Endothelial cell of hepatic sinusoid (primary cell): ENCODE measurements at regions not wholly inside any gene's neighbourhood (a gene's known extent, or its start where the extent isn't known, plus 50 kb on each side); places are given as distances from the start of the nearest gene placed in this dataset.

Source experiments
- in situ Hi-C: cut with HindIII; loops from 2 replicates; pipeline ENCODE4 v1.10.0; 2017; ENCODE audit warnings: low sequenced_read_pairs

DNA sequence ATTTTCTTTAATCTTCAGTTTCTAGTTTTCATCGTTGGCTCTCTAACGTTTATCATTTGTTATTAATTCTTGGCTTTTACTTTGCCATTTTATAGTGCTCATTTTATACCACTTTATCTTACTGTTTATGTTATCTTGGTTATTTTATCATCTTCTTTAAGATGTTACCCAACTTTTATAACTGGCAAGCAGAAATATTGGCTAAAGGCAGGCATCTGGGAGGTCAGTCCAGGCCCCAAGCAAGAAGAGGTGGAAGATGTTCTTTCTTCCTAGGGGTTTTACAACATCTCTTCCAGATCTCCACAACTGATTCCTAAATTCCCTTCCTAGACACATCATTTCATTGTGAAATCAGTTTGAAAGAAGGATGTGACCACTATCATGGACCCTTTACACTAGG is 208.1 kb downstream of the AHR start:
- in situ Hi-C loops, result no loop called here

DNA sequence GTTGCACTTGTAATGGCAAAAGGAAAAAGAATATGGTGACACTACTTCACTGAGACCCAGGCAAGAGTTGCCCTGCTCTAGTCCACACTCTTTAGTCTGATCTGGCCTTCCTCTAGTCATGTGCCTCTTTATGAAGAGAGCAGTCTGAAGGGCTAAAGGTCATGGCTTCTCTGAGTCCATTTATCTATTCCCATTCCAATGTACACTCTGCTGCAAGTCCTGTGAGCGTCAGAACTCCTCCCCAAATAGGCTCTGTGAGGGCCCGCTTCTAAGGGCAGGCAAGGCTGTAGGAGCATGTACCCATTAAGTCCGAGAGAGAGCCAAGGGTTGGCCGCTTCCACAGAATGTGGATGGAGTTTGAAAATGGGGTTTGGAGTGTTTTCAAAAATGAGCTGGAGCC is 209.3 kb downstream of the AHR start:
- in situ Hi-C loops, result no loop called here

DNA sequence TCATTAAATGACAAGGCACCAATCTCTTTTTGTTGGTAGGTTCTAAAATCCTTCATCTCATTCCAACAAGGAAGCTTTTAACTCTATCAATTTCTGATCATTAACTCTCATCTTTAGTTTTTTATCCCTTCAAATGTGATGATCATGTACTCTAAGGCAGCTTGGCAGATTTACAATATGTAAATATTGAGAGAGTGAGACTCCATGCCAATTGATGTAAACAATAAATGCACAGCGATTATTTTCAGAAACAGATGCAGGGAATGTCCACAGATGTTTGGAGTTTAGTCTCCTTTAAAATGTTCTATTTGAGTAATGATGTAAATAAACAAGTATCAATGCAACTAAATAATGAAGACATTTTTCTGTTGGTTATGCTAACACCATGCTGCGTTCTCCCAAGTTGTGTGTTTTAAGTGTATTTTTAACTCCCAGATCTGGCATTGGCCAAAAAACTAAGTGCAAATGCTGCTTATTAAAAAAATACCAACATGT is 213.8 kb downstream of the AHR start:
- in situ Hi-C loops, result no loop called here

DNA sequence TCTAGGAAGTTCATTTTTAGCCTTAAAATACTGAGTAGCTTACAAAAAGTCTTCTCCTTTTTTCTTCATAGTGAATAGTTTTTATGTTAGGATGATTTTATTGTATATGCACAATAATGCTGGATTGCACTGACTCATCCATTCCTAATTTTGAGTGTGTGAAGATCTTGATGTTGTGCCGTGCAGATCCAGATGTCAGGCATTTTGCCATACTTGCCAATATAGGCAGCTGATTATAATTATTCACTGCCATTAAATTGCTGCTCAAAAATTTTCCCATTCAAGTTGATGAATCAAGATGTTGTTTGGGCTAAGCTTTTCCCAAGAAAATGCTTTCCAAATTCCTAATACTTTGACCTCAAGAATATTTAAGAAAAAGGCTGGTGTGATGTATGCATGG is 218.3 kb downstream of the AHR start:
- in situ Hi-C loops, result no loop called here

DNA sequence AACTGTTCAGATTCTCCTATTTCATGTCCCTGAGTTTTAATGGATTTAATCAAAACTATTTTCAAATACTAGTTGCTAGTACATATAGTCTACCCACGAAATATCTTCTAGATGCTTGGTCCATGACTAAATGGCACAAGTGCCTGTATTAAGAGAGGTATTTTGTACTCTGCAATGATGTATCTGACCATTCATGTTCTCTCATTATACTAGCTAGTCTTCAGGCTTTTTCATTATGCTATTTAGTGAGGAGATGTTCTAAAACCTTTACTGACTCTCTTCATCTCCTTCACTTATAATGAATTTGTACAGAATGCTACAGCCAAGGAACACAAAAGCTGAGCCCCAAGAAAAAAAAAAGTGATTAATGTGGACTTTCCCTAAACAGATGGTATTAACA is 222.5 kb downstream of the AHR start:
- in situ Hi-C loops, result no loop called here

DNA sequence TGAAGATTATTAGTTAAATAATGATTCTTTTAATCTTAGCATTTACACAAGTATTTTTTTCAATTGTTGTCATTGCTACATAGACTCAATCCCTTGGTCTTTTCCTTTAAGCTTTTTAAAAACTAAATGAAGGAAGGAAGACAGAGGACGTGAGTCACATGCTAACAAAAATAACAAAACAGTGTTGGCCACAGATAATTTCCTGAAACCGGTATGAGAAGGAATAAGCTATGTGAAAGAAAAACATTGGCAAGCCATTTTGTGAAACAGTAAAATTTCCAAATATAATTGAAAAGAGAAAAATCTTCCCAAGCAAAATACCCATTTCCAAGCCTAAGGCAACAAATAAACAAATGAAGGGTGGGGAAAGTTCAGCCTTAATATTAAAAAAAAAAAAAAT is 223.0 kb downstream of the AHR start:
- in situ Hi-C loops, result no loop called here

DNA sequence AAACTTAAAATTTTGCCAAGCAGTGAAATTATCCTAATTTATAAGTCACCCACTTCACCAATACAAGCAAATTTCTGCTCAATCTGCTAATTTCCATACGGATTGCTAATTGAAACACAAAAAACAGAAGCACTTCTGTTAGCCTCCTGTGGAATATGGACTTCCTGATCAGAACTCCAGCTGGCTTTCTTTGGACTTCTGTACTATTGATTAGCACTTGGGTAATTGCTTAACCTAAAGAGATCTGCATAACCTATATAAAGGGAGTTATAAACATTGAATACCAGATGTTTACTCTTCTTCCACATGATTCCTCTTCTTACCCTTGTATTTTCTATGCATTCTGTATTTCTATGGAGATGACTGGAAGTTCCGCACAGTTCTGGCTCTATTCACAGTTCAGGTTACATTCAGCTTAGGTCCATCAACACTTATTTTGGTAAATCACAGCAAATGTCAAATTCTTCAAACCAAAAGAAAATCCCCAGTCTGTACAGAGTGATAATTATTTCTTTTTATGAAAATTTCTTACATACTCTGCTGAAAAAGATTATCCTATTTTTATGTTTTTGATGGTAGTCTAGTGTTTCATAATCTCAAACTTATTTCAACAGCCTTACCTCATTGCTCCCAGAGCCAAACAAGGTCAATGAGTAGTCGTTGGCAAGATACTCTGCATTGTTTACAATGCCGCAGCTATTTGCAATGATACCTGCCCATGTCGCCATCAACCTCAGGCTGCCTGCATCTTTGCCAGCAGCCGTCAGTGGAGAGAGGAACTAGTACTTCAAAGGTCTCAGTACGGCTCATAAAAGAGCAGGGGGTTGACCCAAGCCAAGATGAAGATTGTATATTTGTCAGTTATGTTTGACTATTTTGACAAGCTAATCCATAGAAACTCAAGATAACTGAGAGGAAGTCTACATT is 225.6 kb downstream of the AHR start:
- in situ Hi-C loops, result no loop called here

DNA sequence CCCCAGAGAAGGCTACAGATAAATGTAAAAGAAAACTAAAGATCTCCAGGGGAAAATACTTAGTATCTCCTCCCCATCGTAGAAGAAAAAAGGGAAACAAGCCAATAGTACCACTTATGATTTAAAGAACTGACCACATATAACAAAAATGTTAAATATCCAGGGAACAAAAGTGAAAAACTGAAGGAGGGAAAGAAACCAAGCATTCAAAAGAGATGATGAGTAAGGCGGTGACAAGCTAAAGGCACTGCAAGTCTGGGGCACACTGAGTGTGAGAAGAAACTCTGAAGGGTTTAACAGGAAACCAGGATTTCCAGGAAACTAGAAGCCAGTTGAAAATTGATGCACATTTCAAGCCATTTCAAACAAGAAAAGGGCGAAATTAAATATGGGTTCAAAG is 226.3 kb downstream of the AHR start:
- in situ Hi-C loops, result no loop called here

DNA sequence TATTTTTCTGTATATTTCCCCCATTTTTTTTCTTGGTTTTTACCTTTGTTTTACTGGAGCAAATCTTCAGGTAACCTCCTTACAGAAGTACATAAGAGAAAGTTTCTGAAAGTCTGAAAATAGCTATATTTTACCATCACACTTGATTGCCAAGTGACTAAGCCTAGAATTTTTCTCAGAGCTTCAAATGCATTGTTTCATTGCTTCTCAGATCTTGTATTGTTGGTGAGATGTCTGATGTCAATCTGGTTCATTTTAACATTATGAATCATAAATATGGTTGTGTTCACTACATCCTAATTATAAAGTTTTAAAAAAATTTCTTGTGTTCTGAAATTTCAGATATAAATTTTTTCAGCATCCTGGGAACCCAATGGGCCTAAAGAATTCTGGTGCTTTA is 228.2 kb downstream of the AHR start:
- in situ Hi-C loops, result no loop called here

DNA sequence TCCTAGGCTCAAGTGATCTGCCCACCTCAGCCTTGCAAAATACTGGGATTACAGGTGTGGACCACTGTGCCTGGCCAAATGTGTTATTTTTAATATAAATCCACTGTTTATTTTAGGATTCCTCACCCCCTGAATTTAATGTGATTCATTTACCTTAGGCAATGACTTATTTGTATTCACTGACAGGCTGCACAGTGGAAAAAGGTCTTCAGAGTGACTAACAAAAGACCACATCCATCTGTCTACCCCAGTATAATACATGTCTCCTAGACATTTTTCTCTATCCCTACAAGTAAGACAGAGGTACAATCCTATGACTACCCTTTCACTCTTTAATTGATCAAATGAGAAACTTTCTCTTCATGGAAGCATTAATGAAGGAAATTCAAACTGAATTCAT is 230.2 kb downstream of the AHR start:
- in situ Hi-C loops, result no loop called here

DNA sequence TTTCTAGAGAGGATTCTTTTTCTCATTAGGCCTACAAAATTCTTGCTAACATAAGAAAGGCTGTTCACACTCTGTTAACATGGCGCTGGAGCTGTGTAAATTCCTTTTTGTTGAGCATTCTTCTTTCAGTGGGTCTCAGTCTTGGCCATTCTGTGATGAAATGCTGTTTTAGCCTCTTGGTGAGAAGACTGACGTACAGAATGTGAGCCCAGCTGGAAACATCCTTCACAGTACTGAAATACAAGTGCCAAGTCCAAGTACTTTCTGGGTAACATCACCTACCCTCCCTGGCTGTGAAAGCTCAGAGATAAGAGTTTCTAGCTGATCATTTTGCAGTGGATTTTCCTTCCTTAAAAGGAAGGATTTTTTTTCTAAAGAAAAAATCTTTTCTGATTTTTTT is 231.8 kb downstream of the AHR start:
- in situ Hi-C loops, result no loop called here

DNA sequence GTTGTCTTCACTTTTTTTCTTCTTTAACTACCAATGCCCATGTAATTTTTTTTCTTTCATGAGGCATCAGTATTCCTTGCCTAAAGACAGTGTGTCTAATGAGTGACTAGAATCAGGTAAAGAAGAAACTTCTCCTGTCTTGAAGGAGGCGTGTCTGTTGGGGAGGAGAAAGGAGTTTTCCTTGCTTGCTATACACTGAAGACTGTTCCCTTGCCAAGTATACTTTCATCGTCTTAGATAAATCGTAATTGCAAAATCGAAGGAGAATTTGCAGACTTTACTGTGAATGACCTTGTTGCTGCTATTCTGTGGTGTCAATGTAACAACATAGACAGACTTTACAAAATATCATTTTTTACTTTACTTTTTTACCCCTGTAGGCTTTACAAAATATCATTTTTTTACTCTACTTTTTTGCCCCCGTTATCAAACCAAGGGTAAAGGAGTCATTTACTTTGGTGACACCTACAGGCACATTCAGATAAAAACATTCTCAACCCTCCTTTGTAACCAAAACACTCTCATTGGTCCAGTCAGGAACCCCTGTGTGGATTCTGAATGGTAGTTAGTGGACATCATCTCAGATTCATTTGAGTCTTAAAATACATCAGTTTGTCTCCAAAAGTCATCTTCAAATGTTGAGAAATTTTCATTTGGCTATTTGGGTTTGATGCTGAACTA is 232.4 kb downstream of the AHR start:
- in situ Hi-C loops, result no loop called here

DNA sequence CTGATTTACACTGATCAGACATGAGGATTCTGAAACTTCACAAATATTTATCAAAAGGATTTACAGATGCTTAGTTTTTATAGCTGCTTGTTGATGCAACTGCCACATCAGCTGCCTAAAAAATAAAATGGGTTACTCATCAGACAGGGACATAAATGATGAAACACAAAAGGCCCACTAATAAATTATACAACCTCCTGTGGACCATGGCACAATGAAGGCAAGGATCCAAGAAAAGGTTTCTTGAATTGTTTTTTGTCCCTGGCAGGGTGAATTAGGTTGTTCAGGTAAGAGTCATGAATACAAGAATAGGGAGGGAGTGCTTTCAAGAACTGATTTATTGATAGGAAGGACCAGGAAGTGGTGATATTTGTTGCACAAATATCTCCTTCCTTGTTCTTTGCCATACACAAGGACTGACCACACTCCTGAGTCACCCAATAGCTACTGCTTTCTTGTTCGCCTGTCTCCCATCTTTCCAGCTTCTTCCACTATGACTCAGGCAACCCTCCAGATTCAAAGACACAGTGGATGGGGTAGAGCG is 234.5 kb downstream of the AHR start:
- in situ Hi-C loops, result no loop called here

DNA sequence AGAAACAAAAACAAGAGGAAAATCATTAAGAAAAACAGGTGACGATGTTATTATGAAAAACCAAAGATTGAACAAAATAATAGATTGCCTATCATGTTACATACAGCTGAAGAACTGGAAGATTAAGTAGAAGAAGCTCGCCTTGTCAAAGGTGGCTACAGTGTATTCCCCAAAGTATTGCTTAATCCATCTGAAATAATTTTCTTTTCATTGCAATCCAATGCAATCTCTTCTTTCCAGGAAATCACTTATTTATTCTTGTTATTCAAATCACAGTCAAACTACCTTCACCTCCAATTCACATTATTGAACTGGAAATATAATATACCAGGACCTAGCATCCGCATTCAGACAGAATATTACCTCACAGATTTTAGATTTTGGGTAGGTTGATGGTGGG is 235.9 kb downstream of the AHR start:
- in situ Hi-C loops, result no loop called here

DNA sequence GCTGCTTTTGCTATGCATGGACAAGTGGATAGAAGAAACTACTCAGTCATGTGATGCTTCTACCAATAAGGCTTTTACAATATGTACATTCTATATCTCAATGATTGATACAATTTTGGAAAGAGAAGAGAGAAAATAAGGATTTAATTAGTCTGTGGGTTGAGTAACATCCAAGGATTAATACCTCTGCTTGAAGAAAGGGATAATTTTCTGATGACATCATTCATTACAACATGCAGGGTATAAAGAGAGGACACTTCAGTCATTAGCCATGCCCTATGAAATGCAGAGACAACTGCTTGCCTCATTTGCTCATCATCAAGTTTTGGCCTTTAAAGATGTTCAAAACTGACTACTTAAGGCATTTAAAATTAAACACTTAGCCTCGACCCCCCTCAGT is 237.3 kb downstream of the AHR start:
- in situ Hi-C loops, result no loop called here

DNA sequence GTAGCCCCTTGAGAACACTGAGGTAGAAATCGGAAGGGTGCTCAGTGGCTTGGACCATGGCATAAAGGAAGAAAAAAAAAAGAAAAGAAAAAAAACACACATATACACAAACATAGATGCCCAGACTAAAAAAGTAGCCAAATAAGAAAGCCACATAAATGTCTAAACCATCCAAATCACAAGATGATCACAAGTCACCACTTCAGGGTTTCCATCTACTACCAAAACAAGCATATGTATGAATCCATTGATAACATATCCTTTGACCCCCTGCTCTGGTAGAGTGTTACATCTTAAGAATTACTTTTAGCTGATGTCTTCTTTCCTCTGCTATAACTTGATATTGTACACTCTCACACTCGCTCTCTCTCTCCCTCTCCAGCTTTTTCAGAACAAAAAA is 245.9 kb downstream of the AHR start:
- in situ Hi-C loops, result loop anchor here (5.0 kb wide), 1 partner anchor 98 kb away; no protein-coding TSS in a partner anchor

DNA sequence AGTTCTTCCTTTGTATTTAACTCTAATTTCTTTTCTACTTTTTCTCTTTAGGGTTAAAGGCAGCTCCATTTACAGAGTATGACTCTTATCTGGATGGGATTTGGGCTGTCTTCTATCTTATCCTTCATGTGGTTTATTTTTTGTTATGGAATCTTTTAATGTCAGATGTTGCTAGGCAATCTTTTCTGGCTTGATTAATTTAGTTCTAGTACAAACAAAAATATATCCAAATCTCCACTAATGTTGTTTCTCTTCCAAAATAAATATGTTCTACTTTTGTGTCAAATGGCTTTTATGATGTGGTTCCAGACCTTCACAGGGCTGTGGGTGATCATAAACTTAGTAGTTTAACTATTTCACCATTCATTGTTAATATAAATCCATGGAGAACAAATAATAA is 246.9 kb downstream of the AHR start:
- in situ Hi-C loops, result no loop called here

DNA sequence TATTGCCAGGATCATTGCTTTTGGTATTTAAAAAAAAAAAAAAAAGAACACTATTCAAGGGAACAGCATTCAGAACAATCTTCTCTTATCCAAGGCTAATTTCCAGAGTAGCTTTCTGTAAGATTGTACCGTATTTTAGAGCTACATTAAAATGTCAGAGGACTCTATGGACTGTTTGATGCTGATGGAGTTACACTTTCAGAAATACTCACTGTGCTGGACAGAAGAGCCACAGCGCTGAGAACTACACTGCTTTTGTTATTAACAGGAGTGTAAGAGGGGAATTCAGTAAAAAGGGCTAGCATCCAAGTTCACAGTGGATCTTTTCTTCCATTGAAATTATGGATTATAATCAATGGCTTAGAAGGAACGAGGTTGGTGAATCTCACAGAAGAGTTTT is 247.7 kb downstream of the AHR start:
- in situ Hi-C loops, result no loop called here

DNA sequence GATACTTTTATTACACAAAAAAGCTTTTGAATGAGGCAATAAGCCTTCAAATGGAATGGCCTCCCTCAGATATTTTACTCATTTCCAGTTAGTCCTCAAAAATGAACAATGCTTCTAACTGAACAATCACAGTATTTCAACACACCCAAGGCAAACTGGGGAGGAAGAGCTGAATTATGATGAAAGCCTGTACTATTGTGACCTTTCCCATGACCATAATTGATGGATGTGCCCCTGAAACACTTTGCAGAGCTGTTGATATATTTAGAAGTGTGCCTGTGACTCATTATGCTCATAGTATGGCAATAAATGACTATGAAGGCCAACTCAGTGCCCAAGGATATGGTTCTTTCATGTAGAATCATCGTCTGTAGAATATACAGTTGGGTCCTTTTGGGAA is 248.1 kb downstream of the AHR start:
- in situ Hi-C loops, result no loop called here

DNA sequence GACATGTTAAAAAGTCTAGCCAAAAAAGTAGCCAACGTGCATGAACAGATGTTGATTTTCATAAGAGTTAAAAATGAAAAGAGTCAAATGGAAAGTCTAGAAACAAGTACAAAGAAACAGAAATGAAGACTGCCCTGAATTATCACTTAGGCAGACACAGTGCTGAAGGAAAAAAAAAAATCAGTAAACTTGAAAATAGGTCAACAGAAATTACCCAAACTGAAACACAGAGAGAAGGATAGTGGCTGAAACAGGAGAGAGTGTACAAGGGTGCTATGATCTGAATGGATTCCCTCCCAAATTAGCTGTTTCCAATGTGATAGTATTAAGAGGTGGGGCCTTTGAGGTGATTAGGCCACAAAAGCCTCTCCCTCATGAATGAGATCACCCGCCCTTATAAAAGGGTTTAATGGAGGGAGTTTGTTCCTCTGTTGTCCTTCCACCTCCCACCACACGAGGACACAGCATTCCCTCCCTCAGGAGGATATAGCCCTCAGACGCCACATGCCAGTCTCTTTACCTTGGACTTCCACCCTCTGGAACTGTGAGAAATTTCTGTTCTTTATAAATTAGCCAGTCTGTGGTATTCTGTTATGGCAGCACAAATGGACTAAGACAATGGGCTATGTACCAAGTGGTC is 249.7 kb downstream of the AHR start:
- in situ Hi-C loops, result no loop called here

DNA sequence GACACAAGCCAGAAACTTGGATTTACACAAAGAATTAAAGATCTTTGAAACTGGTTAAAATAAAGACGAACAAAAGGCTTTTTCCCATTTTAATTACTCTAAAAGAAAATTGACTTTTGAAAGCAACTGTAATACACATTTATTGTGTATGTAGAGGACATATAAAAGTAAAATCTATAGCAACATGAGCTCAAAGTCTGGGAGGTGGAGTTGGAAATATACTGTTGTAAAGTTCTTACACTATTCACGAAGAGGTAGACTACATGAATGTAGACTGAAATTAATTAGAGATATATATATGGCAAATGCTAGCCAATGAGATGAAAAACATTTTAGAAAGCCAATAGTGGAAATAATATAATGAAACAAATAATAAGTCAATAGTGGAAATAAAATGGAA is 251.0 kb downstream of the AHR start:
- in situ Hi-C loops, result no loop called here
